Mammary epithelial cell (primary cell): ENCODE measurements at regions not wholly inside any gene's neighbourhood (a gene's known extent, or its start where the extent isn't known, plus 50 kb on each side); places are given as distances from the start of the nearest gene placed in this dataset.

Experiments
- CTCF ChIP-seq, 2 donors: IDR thresholded peaks in 1 of 2; conservative IDR thresholded peaks in 1 of 2; 2 replicates each; pipeline ENCODE4 v1.5.1; 2011 to 2012; ENCODE audit warnings: inconsistent platforms in 2 of 2, low read length in 2 of 2, mild to moderate bottlenecking in 2 of 2, control low read depth in 1 of 2, low read depth in 1 of 2; ENCODE audit not compliant: insufficient read depth in 1 of 2; ENCODE audit errors: extremely low read depth in 1 of 2
- EZH2 ChIP-seq: IDR thresholded peaks from 2 replicates; pipeline ENCODE4 v1.6.1; 2012; ENCODE audit warnings: low read length, inconsistent platforms, borderline replicate concordance

GRCh38 chr2:12929758-12930157 is 213.0 kb downstream of the TRIB2 start:
- TF ChIP-seq CTCF (conservative IDR thresholded peaks at IDR 0.05 in 1 of 2, IDR thresholded peaks at IDR 0.05 in 1 of 2; ENCODE audit: extremely low read depth in 1 of 2, insufficient read depth in 1 of 2, low read depth in 1 of 2, low read length in 2 of 2) (no peak), EZH2 (no peak)
